Endothelial cell (in vitro differentiated cells): ENCODE measurements at regions not wholly inside any gene's neighbourhood (a gene's known extent, or its start where the extent isn't known, plus 50 kb on each side); places are given as distances from the start of the nearest gene placed in this dataset.

ENCODE experiments used
- DNase-seq: peaks from one replicate; pipeline ENCODE4 v3.0.0; 2021; ENCODE audit warnings: low spot score
- H3K27ac Mint-ChIP-seq: one replicate; pipeline ENCODE4 v1.8.0; 2021; ENCODE audit warnings: mixed read lengths, inconsistent platforms; ENCODE audit not compliant: unreplicated experiment
- H3K27me3 Mint-ChIP-seq: one replicate; pipeline ENCODE4 v1.8.0; 2021; ENCODE audit warnings: mild to moderate bottlenecking, moderate library complexity, mixed read lengths, inconsistent platforms; ENCODE audit not compliant: unreplicated experiment
- H3K36me3 Mint-ChIP-seq: one replicate; pipeline ENCODE4 v1.8.0; 2021; ENCODE audit warnings: mild to moderate bottlenecking, low read depth, mixed read lengths, inconsistent platforms; ENCODE audit not compliant: unreplicated experiment
- H3K4me1 Mint-ChIP-seq: one replicate; pipeline ENCODE4 v1.8.0; 2021; ENCODE audit warnings: mild to moderate bottlenecking, mixed read lengths, inconsistent platforms; ENCODE audit not compliant: unreplicated experiment
- H3K4me3 Mint-ChIP-seq: one replicate; pipeline ENCODE4 v1.8.0; 2021; ENCODE audit warnings: mild to moderate bottlenecking, mixed read lengths, inconsistent platforms; ENCODE audit not compliant: unreplicated experiment
- H3K9me3 Mint-ChIP-seq: one replicate; pipeline ENCODE4 v1.8.0; 2021; ENCODE audit warnings: mixed read lengths, inconsistent platforms; ENCODE audit not compliant: unreplicated experiment
- CTCF ChIP-seq: fragments of 200-600 bp; sonication (generic); IDR thresholded peaks from one replicate; pipeline ENCODE4 v1.5.0; 2021; ENCODE audit warnings: antibody characterized with exemption; ENCODE audit not compliant: unreplicated experiment

GRCh38 chr3:94359996-94360395, 297.1 kb downstream of the NSUN3 start:
- DNase-seq = no peak
- no peak overlapping the region for H3K4me3 Mint-ChIP-seq
- H3K27me3 Mint-ChIP-seq = no peaks in the 10 kb centered on the region
- H3K27ac Mint-ChIP-seq = no peak overlapping the region
- no peaks in the 10 kb centered on the region for H3K36me3 Mint-ChIP-seq
- no peaks in the 10 kb centered on the region for H3K9me3 Mint-ChIP-seq
- no peaks in the 10 kb centered on the region for H3K4me1 Mint-ChIP-seq
- TF ChIP-seq CTCF = no peak

- Mint-ChIP-seq H3K4me1 (no peaks in the 10 kb centered on the region), H3K27ac (no peak overlapping the region), H3K27me3 (no peaks in the 10 kb centered on the region), H3K9me3 (no peaks in the 10 kb centered on the region), H3K4me3 (no peak overlapping the region), H3K36me3 (no peaks in the 10 kb centered on the region)
- no peak for TF ChIP-seq CTCF
- no peak for DNase-seq
Measured at GRCh38 chr3:94360987-94361386, 298.1 kb downstream of the NSUN3 start.

GRCh38 chr3:94362393-94362792, 299.5 kb downstream of the NSUN3 start:
- Mint-ChIP-seq H3K27me3 (no peaks in the 10 kb centered on the region), H3K36me3 (no peaks in the 10 kb centered on the region), H3K27ac (no peak overlapping the region), H3K4me3 (no peak overlapping the region), H3K4me1 (no peaks in the 10 kb centered on the region), H3K9me3 (no peaks in the 10 kb centered on the region)
- DNase-seq = no peak
- TF ChIP-seq CTCF = no peak

- DNase-seq = no peak
- no peak for TF ChIP-seq CTCF
- H3K27ac Mint-ChIP-seq = no peak overlapping the region
- no peaks in the 10 kb centered on the region for H3K4me1 Mint-ChIP-seq
- H3K27me3 Mint-ChIP-seq = no peaks in the 10 kb centered on the region
- no peak overlapping the region for H3K4me3 Mint-ChIP-seq
- H3K9me3 Mint-ChIP-seq = no peaks in the 10 kb centered on the region
- no peaks in the 10 kb centered on the region for H3K36me3 Mint-ChIP-seq
Measured at GRCh38 chr3:94365006-94365405, 302.1 kb downstream of the NSUN3 start.

- no peak overlapping the region for H3K27ac Mint-ChIP-seq
- no peak for TF ChIP-seq CTCF
Measured at GRCh38 chr3:94372026-94372425, 309.2 kb downstream of the NSUN3 start.

More at GRCh38 chr3:94372026-94372425, 309.2 kb downstream of the NSUN3 start:
- Mint-ChIP-seq H3K27me3 (no peaks in the 10 kb centered on the region), H3K9me3 (no peaks in the 10 kb centered on the region), H3K4me1 (no peaks in the 10 kb centered on the region), H3K36me3 (no peaks in the 10 kb centered on the region), H3K4me3 (no peak overlapping the region)
- no peak for DNase-seq
